ENCODE measurements at regions not wholly inside any gene's neighbourhood (a gene's known extent, or its start where the extent isn't known, plus 50 kb on each side); places are given as distances from the start of the nearest gene placed in this dataset.

DNA sequence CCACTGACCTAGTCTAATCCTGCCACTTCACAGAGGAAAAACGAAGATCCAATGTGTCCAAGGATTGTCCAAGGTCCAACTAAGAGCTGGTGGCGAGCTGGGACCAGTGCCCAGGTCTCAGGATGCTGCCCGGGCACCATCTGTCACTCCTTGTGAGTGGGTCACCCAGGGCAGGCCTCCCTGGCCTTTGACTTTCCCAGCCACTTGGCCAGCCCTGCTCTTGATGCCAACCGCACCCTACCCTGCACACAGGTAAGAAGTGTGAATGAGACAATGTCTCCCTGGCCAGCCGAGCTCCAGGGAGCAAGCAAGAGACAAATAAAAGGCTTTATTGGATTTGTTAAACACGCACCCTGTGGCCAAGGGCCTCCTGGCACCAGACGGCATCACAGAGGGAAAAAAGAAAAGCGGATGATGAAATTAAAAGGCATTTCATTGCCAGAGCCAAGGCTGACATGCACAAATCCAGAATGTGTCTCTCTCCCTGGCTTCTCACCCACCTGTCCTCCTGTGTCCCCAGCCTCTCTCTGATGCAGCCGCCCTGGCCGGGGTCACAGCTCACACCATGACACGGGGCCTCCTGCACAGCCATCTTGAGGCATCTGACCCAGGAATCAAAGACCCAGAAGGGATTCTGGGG, 72.8 kb downstream of the CAMK2N1 start:
- Histone ChIP-seq H4K20me1 (ENCODE audit: control insufficient read depth, extremely low read depth, insufficient read depth, low read length) (no peaks in the 10 kb centered on the region), H3K4me1 (ENCODE audit: control insufficient read depth, extremely low read depth, insufficient read depth, low read length) (peaks cover 10% of the 10 kb centered on the region), H3K9ac (ENCODE audit: control insufficient read depth, extremely low read depth, insufficient read depth, low read length) (no peak overlapping the region), H3K79me2 (ENCODE audit: control insufficient read depth, insufficient read depth, low read length) (no peaks in the 10 kb centered on the region), H3K9me1 (ENCODE audit: control insufficient read depth, extremely low read depth, insufficient read depth, low read length) (no peaks in the 10 kb centered on the region), H2AFZ (ENCODE audit: control insufficient read depth, low read length) (no peak overlapping the region), H3K27ac (ENCODE audit: control insufficient read depth, insufficient read depth, low read length) (no peak overlapping the region), H3K4me2 (ENCODE audit: control insufficient read depth, extremely low read depth, insufficient read depth, low read depth, low read length) (no peak overlapping the region), H3K36me3 (ENCODE audit: control insufficient read depth in 2 of 2, extremely low read depth in 1 of 2, insufficient read depth in 2 of 2, low read length in 2 of 2) (no peaks in the 10 kb centered on the region), H3K27me3 (ENCODE audit: control insufficient read depth, extremely low read depth, insufficient read depth, low read length) (no peaks in the 10 kb centered on the region), H3K9me3 (ENCODE audit: control insufficient read depth, low read depth, low read length) (no peaks in the 10 kb centered on the region), H3K4me3 (ENCODE audit: control insufficient read depth in 2 of 3, extremely low read depth in 1 of 3, insufficient read depth in 2 of 3, low read depth in 1 of 3, low read length in 3 of 3) (no peak overlapping the region)
- TF ChIP-seq EZH2 (IDR thresholded peaks at IDR 0.05; ENCODE audit: low read length) (no peak), CTCF (optimal IDR thresholded peaks at IDR 0.05 in 1 of 3, IDR thresholded peaks at IDR 0.05 in 1 of 3, conservative IDR thresholded peaks at IDR 0.05 in 1 of 3; ENCODE audit: extremely low read depth in 1 of 3, insufficient read depth in 2 of 3, low read length in 3 of 3) (no peak)
- dilution Hi-C loops (cut with MboI; ENCODE audit: extremely low pct_ligation_motif_present, low sequenced_read_pairs), result no loop called here
- FAIRE-seq (no peak), DNase-seq (ENCODE audit: low read depth, low spot score) (no peak)

GRCh38 chr1:20411196-20411980, 74.6 kb downstream of the CAMK2N1 start:
- Histone ChIP-seq H3K79me2 (ENCODE audit: control insufficient read depth, insufficient read depth, low read length) (no peaks in the 10 kb centered on the region), H3K27ac (ENCODE audit: control insufficient read depth, insufficient read depth, low read length) (no peak overlapping the region), H3K27me3 (ENCODE audit: control insufficient read depth, extremely low read depth, insufficient read depth, low read length) (no peaks in the 10 kb centered on the region), H3K36me3 (ENCODE audit: control insufficient read depth in 2 of 2, extremely low read depth in 1 of 2, insufficient read depth in 2 of 2, low read length in 2 of 2) (no peaks in the 10 kb centered on the region), H3K4me2 (ENCODE audit: control insufficient read depth, extremely low read depth, insufficient read depth, low read depth, low read length) (no peak overlapping the region), H3K9me3 (ENCODE audit: control insufficient read depth, low read depth, low read length) (no peaks in the 10 kb centered on the region), H3K4me3 (ENCODE audit: control insufficient read depth in 2 of 3, extremely low read depth in 1 of 3, insufficient read depth in 2 of 3, low read depth in 1 of 3, low read length in 3 of 3) (no peak overlapping the region), H3K9me1 (ENCODE audit: control insufficient read depth, extremely low read depth, insufficient read depth, low read length) (no peaks in the 10 kb centered on the region), H3K4me1 (ENCODE audit: control insufficient read depth, extremely low read depth, insufficient read depth, low read length) (peaks cover 10% of the 10 kb centered on the region), H2AFZ (ENCODE audit: control insufficient read depth, low read length) (no peak overlapping the region), H4K20me1 (ENCODE audit: control insufficient read depth, extremely low read depth, insufficient read depth, low read length) (no peaks in the 10 kb centered on the region), H3K9ac (ENCODE audit: control insufficient read depth, extremely low read depth, insufficient read depth, low read length) (no peak overlapping the region)
- dilution Hi-C loops (cut with MboI; ENCODE audit: extremely low pct_ligation_motif_present, low sequenced_read_pairs), result no loop called here
- peak; percentile 58 for DNase-seq (ENCODE audit: low read depth, low spot score)
- FAIRE-seq, result peak; percentile 95
- no peak for TF ChIP-seq CTCF (optimal IDR thresholded peaks at IDR 0.05 in 1 of 3, IDR thresholded peaks at IDR 0.05 in 1 of 3, conservative IDR thresholded peaks at IDR 0.05 in 1 of 3; ENCODE audit: extremely low read depth in 1 of 3, insufficient read depth in 2 of 3, low read length in 3 of 3)
- no peak for TF ChIP-seq EZH2 (IDR thresholded peaks at IDR 0.05; ENCODE audit: low read length)

Measured in keratinocyte (primary cell).